ENCODE measurements at regions not wholly inside any gene's neighbourhood (a gene's known extent, or its start where the extent isn't known, plus 50 kb on each side); places are given as distances from the start of the nearest gene placed in this dataset.

GRCh38 chr3:24601066-24601939, 106.7 kb upstream of the THRB start:
- 0 out of 2 replicates have a peak, but pooled peaks cover 3% of the 10 kb centered on the region for H3K27me3 ChIP-seq (ENCODE audit: low read length)
- H3K4me1 ChIP-seq (ENCODE audit: low read length): no peaks in the 10 kb centered on the region
- H3K4me2 ChIP-seq (ENCODE audit: low read depth, low read length, poor library complexity, severe bottlenecking): no peak overlapping the region
- H3K79me2 ChIP-seq (ENCODE audit: low read length): no peaks in the 10 kb centered on the region
- H3K36me3 ChIP-seq (ENCODE audit: insufficient read depth, low read length): no peaks in the 10 kb centered on the region
- H3K27ac ChIP-seq (ENCODE audit: low read length): no peak overlapping the region
- H2AFZ ChIP-seq (ENCODE audit: low read length): no peak overlapping the region
- no peak overlapping the region for H3K9ac ChIP-seq (ENCODE audit: low read length)
- H3K9me2 ChIP-seq (replicated peaks; ENCODE audit: insufficient read depth, low read length): 0 out of 2 replicates have a peak, but pooled peaks cover 3% of the 10 kb centered on the region
- DNase-seq: no peak
- H4K20me1 ChIP-seq (ENCODE audit: insufficient read depth, low read depth, low read length): no peaks in the 10 kb centered on the region
- H3K4me3 ChIP-seq (ENCODE audit: low read length): no peak overlapping the region
- no peaks in the 10 kb centered on the region for H3K9me3 ChIP-seq (ENCODE audit: low read length)

- Histone ChIP-seq H3K9me3 (ENCODE audit: low read length) (no peaks in the 10 kb centered on the region), H3K9ac (ENCODE audit: low read length) (no peak overlapping the region), H3K79me2 (ENCODE audit: low read length) (no peaks in the 10 kb centered on the region), H3K4me2 (ENCODE audit: low read depth, low read length, poor library complexity, severe bottlenecking) (no peak overlapping the region), H3K36me3 (ENCODE audit: insufficient read depth, low read length) (no peaks in the 10 kb centered on the region), H2AFZ (ENCODE audit: low read length) (no peak overlapping the region), H4K20me1 (ENCODE audit: insufficient read depth, low read depth, low read length) (no peaks in the 10 kb centered on the region), H3K27ac (ENCODE audit: low read length) (no peak overlapping the region), H3K4me1 (ENCODE audit: low read length) (no peaks in the 10 kb centered on the region), H3K4me3 (ENCODE audit: low read length) (no peak overlapping the region), H3K27me3 (ENCODE audit: low read length) (no peaks in the 10 kb centered on the region), H3K9me2 (replicated peaks; ENCODE audit: insufficient read depth, low read length) (no peaks in the 10 kb centered on the region)
- no peak for DNase-seq
These were observed 109.6 kb upstream of the THRB start for GRCh38 chr3:24604215-24604614.

- H3K27ac ChIP-seq (ENCODE audit: low read length): no peak overlapping the region
- no peak overlapping the region for H2AFZ ChIP-seq (ENCODE audit: low read length)
- no peaks in the 10 kb centered on the region for H3K79me2 ChIP-seq (ENCODE audit: low read length)
- no peaks in the 10 kb centered on the region for H3K36me3 ChIP-seq (ENCODE audit: insufficient read depth, low read length)
- H3K9ac ChIP-seq (ENCODE audit: low read length): no peak overlapping the region
- no peaks in the 10 kb centered on the region for H3K9me3 ChIP-seq (ENCODE audit: low read length)
- H3K4me2 ChIP-seq (ENCODE audit: low read depth, low read length, poor library complexity, severe bottlenecking): no peak overlapping the region
- no peak for DNase-seq
- H3K4me1 ChIP-seq (ENCODE audit: low read length): no peaks in the 10 kb centered on the region
- H3K9me2 ChIP-seq (replicated peaks; ENCODE audit: insufficient read depth, low read length): no peaks in the 10 kb centered on the region
- no peaks in the 10 kb centered on the region for H4K20me1 ChIP-seq (ENCODE audit: insufficient read depth, low read depth, low read length)
- no peak overlapping the region for H3K4me3 ChIP-seq (ENCODE audit: low read length)
- H3K27me3 ChIP-seq (ENCODE audit: low read length): no peaks in the 10 kb centered on the region
These were observed 110.9 kb upstream of the THRB start for GRCh38 chr3:24605511-24606028.

DNA sequence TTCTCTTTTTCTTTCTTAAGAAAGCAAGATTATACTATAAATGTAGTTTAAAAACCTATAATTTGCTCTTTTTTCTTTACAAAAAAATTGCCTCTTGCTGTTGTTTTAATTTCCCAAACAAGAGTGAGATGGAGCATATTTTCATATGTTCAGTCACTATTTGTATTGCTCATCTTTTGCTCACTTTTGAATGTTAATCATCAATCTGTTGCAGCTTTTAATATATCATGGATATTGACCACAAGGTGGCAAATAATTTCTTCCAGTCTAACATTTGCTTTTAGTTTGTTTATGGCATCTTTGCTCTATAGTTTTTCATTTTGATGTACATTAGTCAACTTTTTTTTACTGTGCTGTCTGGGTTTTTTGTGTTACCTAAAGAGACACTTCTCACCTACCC, 112.6 kb upstream of the THRB start:
- Histone ChIP-seq H3K79me2 (ENCODE audit: low read length) (no peaks in the 10 kb centered on the region), H3K4me3 (ENCODE audit: low read length) (no peak overlapping the region), H3K36me3 (ENCODE audit: insufficient read depth, low read length) (no peaks in the 10 kb centered on the region), H2AFZ (ENCODE audit: low read length) (no peak overlapping the region), H4K20me1 (ENCODE audit: insufficient read depth, low read depth, low read length) (no peaks in the 10 kb centered on the region), H3K4me1 (ENCODE audit: low read length) (no peaks in the 10 kb centered on the region), H3K4me2 (ENCODE audit: low read depth, low read length, poor library complexity, severe bottlenecking) (no peak overlapping the region), H3K27me3 (ENCODE audit: low read length) (no peaks in the 10 kb centered on the region), H3K27ac (ENCODE audit: low read length) (no peak overlapping the region), H3K9ac (ENCODE audit: low read length) (no peak overlapping the region), H3K9me3 (ENCODE audit: low read length) (no peaks in the 10 kb centered on the region), H3K9me2 (replicated peaks; ENCODE audit: insufficient read depth, low read length) (no peaks in the 10 kb centered on the region)
- no peak for DNase-seq

GRCh38 chr3:24608701-24609390, 114.2 kb upstream of the THRB start:
- Histone ChIP-seq H3K27me3 (ENCODE audit: low read length) (no peaks in the 10 kb centered on the region), H3K9me2 (replicated peaks; ENCODE audit: insufficient read depth, low read length) (no peaks in the 10 kb centered on the region), H3K4me3 (ENCODE audit: low read length) (no peak overlapping the region), H3K79me2 (ENCODE audit: low read length) (no peaks in the 10 kb centered on the region), H3K27ac (ENCODE audit: low read length) (no peak overlapping the region), H4K20me1 (ENCODE audit: insufficient read depth, low read depth, low read length) (no peaks in the 10 kb centered on the region), H2AFZ (ENCODE audit: low read length) (no peak overlapping the region), H3K4me1 (ENCODE audit: low read length) (no peaks in the 10 kb centered on the region), H3K9me3 (ENCODE audit: low read length) (no peaks in the 10 kb centered on the region), H3K9ac (ENCODE audit: low read length) (no peak overlapping the region), H3K4me2 (ENCODE audit: low read depth, low read length, poor library complexity, severe bottlenecking) (no peak overlapping the region), H3K36me3 (ENCODE audit: insufficient read depth, low read length) (no peaks in the 10 kb centered on the region)
- no peak for DNase-seq

- Histone ChIP-seq H3K9ac (ENCODE audit: low read length) (no peak overlapping the region), H3K79me2 (ENCODE audit: low read length) (no peaks in the 10 kb centered on the region), H3K9me3 (ENCODE audit: low read length) (no peaks in the 10 kb centered on the region), H3K4me2 (ENCODE audit: low read depth, low read length, poor library complexity, severe bottlenecking) (no peak overlapping the region), H3K4me3 (ENCODE audit: low read length) (no peak overlapping the region), H4K20me1 (ENCODE audit: insufficient read depth, low read depth, low read length) (no peaks in the 10 kb centered on the region), H3K9me2 (replicated peaks; ENCODE audit: insufficient read depth, low read length) (no peaks in the 10 kb centered on the region), H3K36me3 (ENCODE audit: insufficient read depth, low read length) (no peaks in the 10 kb centered on the region), H3K27me3 (ENCODE audit: low read length) (no peaks in the 10 kb centered on the region), H2AFZ (ENCODE audit: low read length) (no peak overlapping the region), H3K27ac (ENCODE audit: low read length) (no peak overlapping the region), H3K4me1 (ENCODE audit: low read length) (no peaks in the 10 kb centered on the region)
- DNase-seq: no peak
These were observed 119.7 kb upstream of the THRB start for GRCh38 chr3:24614359-24614758.

DNA sequence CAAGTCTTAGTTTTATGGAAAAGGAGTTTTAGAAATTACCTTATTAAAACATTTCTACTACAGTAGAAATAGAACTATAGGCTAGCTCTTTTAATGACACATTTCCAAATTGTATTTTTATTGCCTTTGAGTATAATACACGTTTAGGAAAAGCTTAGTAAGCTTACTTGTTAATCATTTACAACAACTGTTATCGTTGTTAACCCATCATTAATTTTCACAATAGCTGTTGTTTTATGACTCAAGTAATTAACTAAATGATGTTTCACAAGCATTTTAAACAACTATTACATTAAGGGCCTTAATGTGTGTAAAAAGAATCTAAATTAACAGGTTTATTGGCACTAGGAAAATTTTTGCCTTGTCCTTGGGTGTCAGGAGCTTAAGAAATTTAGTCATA, 120.5 kb upstream of the THRB start:
- H3K4me1 ChIP-seq (ENCODE audit: low read length): no peaks in the 10 kb centered on the region
- H3K27me3 ChIP-seq (ENCODE audit: low read length): no peaks in the 10 kb centered on the region
- H4K20me1 ChIP-seq (ENCODE audit: insufficient read depth, low read depth, low read length): no peaks in the 10 kb centered on the region
- H3K4me2 ChIP-seq (ENCODE audit: low read depth, low read length, poor library complexity, severe bottlenecking): no peak overlapping the region
- no peaks in the 10 kb centered on the region for H3K79me2 ChIP-seq (ENCODE audit: low read length)
- no peak overlapping the region for H3K9ac ChIP-seq (ENCODE audit: low read length)
- no peaks in the 10 kb centered on the region for H3K9me3 ChIP-seq (ENCODE audit: low read length)
- H2AFZ ChIP-seq (ENCODE audit: low read length): no peak overlapping the region
- no peaks in the 10 kb centered on the region for H3K36me3 ChIP-seq (ENCODE audit: insufficient read depth, low read length)
- no peak overlapping the region for H3K27ac ChIP-seq (ENCODE audit: low read length)
- H3K9me2 ChIP-seq (replicated peaks; ENCODE audit: insufficient read depth, low read length): no peaks in the 10 kb centered on the region
- no peak for DNase-seq
- H3K4me3 ChIP-seq (ENCODE audit: low read length): no peak overlapping the region

DNA sequence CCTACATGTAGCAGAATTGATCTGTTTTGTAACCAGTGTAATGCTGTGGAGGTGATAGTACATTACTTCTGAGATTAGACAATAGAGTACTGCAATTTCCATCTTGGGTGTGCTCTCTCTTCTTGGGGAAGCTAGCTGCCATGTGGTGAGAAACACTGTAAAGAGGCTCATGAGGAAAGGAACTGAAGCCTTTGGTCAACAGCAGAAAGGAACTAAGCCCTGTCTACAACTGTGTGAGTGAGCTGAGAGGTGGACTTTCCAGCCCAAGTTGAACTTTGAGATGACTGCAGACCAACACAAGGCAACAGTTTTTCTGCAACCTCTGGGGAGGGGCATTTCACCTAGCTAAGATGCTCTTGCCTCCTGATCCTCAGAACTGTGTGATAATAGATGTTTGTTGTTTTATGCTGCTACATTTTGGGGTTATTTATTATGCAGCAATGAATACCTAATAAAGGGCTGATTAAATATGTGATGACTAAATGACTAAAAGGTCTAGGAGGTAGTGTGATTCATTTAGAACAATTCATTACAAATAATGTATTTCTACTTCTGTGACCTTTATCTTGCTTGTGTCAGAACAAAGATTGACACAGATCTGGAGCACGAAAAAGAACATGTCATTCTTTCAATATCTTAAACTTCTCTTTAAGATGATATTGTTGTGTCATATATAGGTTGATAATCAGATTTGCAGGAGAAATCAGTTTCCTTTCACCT, 121.6 kb upstream of the THRB start:
- H3K9ac ChIP-seq (ENCODE audit: low read length): no peak overlapping the region
- no peaks in the 10 kb centered on the region for H3K9me3 ChIP-seq (ENCODE audit: low read length)
- no peak overlapping the region for H3K4me3 ChIP-seq (ENCODE audit: low read length)
- H3K4me2 ChIP-seq (ENCODE audit: low read depth, low read length, poor library complexity, severe bottlenecking): no peak overlapping the region
- no peak overlapping the region for H3K27ac ChIP-seq (ENCODE audit: low read length)
- no peaks in the 10 kb centered on the region for H3K27me3 ChIP-seq (ENCODE audit: low read length)
- no peaks in the 10 kb centered on the region for H3K4me1 ChIP-seq (ENCODE audit: low read length)
- no peaks in the 10 kb centered on the region for H3K36me3 ChIP-seq (ENCODE audit: insufficient read depth, low read length)
- H3K9me2 ChIP-seq (replicated peaks; ENCODE audit: insufficient read depth, low read length): no peaks in the 10 kb centered on the region
- no peak for DNase-seq
- no peak overlapping the region for H2AFZ ChIP-seq (ENCODE audit: low read length)
- H4K20me1 ChIP-seq (ENCODE audit: insufficient read depth, low read depth, low read length): no peaks in the 10 kb centered on the region
- H3K79me2 ChIP-seq (ENCODE audit: low read length): no peaks in the 10 kb centered on the region
